Ascending aorta (tissue), 2 donors: ENCODE measurements at regions not wholly inside any gene's neighbourhood (a gene's known extent, or its start where the extent isn't known, plus 50 kb on each side); places are given as distances from the start of the nearest gene placed in this dataset.

ENCODE experiments used
- DNase-seq, 2 donors: peaks; one replicate each; pipeline ENCODE4 v3.0.0-alpha.2; 2019; ENCODE audit warnings: low spot score in 2 of 2
- H3K27ac ChIP-seq, 2 donors: fragments of 200-600 bp; sonication (generic); one replicate each; pipeline ENCODE4 v1.5.1; 2016 to 2017; ENCODE audit warnings: mild to moderate bottlenecking in 1 of 2
- H3K27me3 ChIP-seq: fragments of 200-600 bp; sonication (generic); one replicate; pipeline ENCODE4 v1.5.1; 2017
- H3K36me3 ChIP-seq, 2 donors: fragments of 200-600 bp; sonication (generic); one replicate each; pipeline ENCODE4 v1.5.1; 2016
- H3K4me1 ChIP-seq, 2 donors: fragments of 200-600 bp; sonication (generic); one replicate each; pipeline ENCODE4 v1.5.1; 2016 to 2017; ENCODE audit warnings: mild to moderate bottlenecking in 1 of 2
- H3K4me3 ChIP-seq, 2 donors: fragments of 200-600 bp; sonication (generic); one replicate each; pipeline ENCODE4 v1.5.1; 2016 to 2017; ENCODE audit warnings: mild to moderate bottlenecking in 1 of 2
- H3K9me3 ChIP-seq, 2 donors: fragments of 200-600 bp; sonication (generic); one replicate each; pipeline ENCODE4 v1.5.1; 2016
- CTCF ChIP-seq, 3 experiments: fragments of 200-600 bp in 2 of 3; fragments of 450-650 bp in 1 of 3; sonication (generic) in 2 of 3; IDR thresholded peaks; one replicate each; pipeline ENCODE4 v1.5.1; 2016 to 2019; ENCODE audit warnings: antibody characterized with exemption in 3 of 3, mild to moderate bottlenecking in 1 of 3, moderate library complexity in 1 of 3
- intact Hi-C: fragments of 100-400 bp; cut with DNase I; formaldehyde crosslinking; loops from one replicate; pipeline ENCODE4 v1.15.1; 2023

GRCh38 chr3:181470349-181470748 lies 241.4 kb upstream of the SOX2 start:
- DNase-seq: no peak
- no peak for TF ChIP-seq CTCF (IDR thresholded peaks at IDR 0.05)
- Histone ChIP-seq H3K36me3 (no peaks in the 10 kb centered on the region), H3K27ac (no peak overlapping the region), H3K4me1 (no peaks in the 10 kb centered on the region), H3K4me3 (no peak overlapping the region), H3K27me3 (no peaks in the 10 kb centered on the region), H3K9me3 (peaks cover 0 to 11% of the 10 kb centered on the region in 2 donors)
- intact Hi-C loops: no loop called here

GRCh38 chr3:181464033-181464694 lies 247.6 kb upstream of the SOX2 start:
- TF ChIP-seq CTCF (IDR thresholded peaks at IDR 0.05): no peak
- DNase-seq: no peak
- no peak overlapping the region for H3K4me3 ChIP-seq
- no peaks in the 10 kb centered on the region for H3K9me3 ChIP-seq
- H3K4me1 ChIP-seq: no peaks in the 10 kb centered on the region
- no peaks in the 10 kb centered on the region for H3K36me3 ChIP-seq
- H3K27me3 ChIP-seq: no peaks in the 10 kb centered on the region
- intact Hi-C loops: no loop called here
- no peak overlapping the region for H3K27ac ChIP-seq

- no peaks in the 10 kb centered on the region for H3K4me1 ChIP-seq
- intact Hi-C loops: no loop called here
- no peaks in the 10 kb centered on the region for H3K36me3 ChIP-seq
- no peak overlapping the region for H3K27ac ChIP-seq
- no peaks in the 10 kb centered on the region for H3K9me3 ChIP-seq
- H3K27me3 ChIP-seq: no peaks in the 10 kb centered on the region
- no peak for DNase-seq
- H3K4me3 ChIP-seq: no peak overlapping the region
- TF ChIP-seq CTCF (IDR thresholded peaks at IDR 0.05): no peak
These were observed 250.3 kb upstream of the SOX2 start for GRCh38 chr3:181461381-181461780.

- no peaks in the 10 kb centered on the region for H3K27me3 ChIP-seq
- no peaks in the 10 kb centered on the region for H3K9me3 ChIP-seq
- no peak overlapping the region for H3K27ac ChIP-seq
- DNase-seq: no peak
- no peaks in the 10 kb centered on the region for H3K4me1 ChIP-seq
- intact Hi-C loops: no loop called here
- H3K4me3 ChIP-seq: no peak overlapping the region
- no peaks in the 10 kb centered on the region for H3K36me3 ChIP-seq
- no peak for TF ChIP-seq CTCF (IDR thresholded peaks at IDR 0.05)
These were observed 252.2 kb upstream of the SOX2 start for GRCh38 chr3:181459516-181459915.

GRCh38 chr3:181458857-181459256 lies 252.9 kb upstream of the SOX2 start:
- Histone ChIP-seq H3K4me1 (no peaks in the 10 kb centered on the region), H3K4me3 (no peak overlapping the region), H3K9me3 (no peaks in the 10 kb centered on the region), H3K36me3 (no peaks in the 10 kb centered on the region), H3K27me3 (no peaks in the 10 kb centered on the region), H3K27ac (no peak overlapping the region)
- no peak for DNase-seq
- intact Hi-C loops: no loop called here
- TF ChIP-seq CTCF (IDR thresholded peaks at IDR 0.05): no peak

- DNase-seq: no peak
- Histone ChIP-seq H3K4me1 (no peaks in the 10 kb centered on the region), H3K27me3 (no peaks in the 10 kb centered on the region), H3K9me3 (no peaks in the 10 kb centered on the region), H3K36me3 (no peaks in the 10 kb centered on the region), H3K4me3 (no peak overlapping the region), H3K27ac (no peak overlapping the region)
- intact Hi-C loops: no loop called here
- TF ChIP-seq CTCF (IDR thresholded peaks at IDR 0.05): no peak
These were observed 254.0 kb upstream of the SOX2 start for GRCh38 chr3:181457756-181458155.
